ENCODE measurements at regions not wholly inside any gene's neighbourhood (a gene's known extent, or its start where the extent isn't known, plus 50 kb on each side); places are given as distances from the start of the nearest gene placed in this dataset.
A peak's percentile ranks its signal among the peaks of the same experiment; 100 is the strongest.

DNA sequence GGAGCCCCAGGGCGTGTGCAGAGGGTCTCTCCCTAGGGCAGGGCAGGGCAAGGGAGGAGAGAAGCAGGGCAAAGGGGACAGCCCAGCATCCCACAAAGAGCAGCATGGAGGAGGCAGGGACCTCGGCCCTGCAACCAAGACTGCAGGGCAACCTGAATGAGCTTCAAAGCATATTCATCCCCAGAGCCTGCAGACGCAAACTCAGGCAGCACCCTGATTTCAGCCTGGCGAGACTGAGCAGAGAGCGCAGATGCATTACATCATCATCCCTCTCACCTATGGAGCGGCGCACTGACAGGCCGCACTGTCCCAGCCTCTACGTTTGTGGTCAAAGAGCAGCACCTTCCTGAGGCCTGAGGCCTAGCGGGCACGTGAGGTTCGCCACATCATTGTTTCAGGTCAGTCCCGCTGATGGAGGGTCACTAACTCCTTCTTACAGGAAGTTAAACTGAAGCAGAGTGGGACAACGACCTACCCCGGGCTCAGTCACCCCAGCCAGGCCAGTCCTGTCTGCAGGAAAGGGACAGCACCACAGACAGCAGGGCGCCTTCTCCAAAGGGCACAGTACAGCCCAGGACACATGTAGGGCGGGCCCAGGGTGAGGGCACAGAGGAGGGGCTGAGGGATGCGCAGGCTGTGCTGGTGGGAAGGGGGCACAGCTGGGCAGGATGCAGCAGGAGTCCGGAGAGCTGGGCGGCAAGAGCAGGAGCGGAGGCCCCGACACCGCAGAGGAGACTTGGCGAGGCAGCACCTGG lies 67.2 kb upstream of the RAB6C start:
- no peak for FAIRE-seq
- intact Hi-C loops (cut with micrococcal nuclease; ENCODE audit: unreplicated experiment) = no loop called here

More for the DNA sequence above, 67.2 kb upstream of the RAB6C start:
- H3K27me3 ChIP-seq (ENCODE audit: control insufficient read depth in 1 of 2, insufficient read depth in 2 of 2, low read length in 2 of 2) = peaks cover 5 to 75% of the 10 kb centered on the region in 2 experiments; a peak in 3 of 5 replicates
- ChIA-PET POLR2A (no interaction called here), CTCF (ENCODE audit: low intra/inter-chr PET ratio, low total read pairs) (no interaction called here)
- H4K20me1 ChIP-seq (ENCODE audit: insufficient read depth, low read length) = no peaks in the 10 kb centered on the region
- WGBS (ENCODE audit: low lambda C conversion rate) = 43% methylated on average over 23 of the region's 24 CpGs
- no peaks in the 10 kb centered on the region for H3K9me3 ChIP-seq (ENCODE audit: low read length)
- no peak overlapping the region for H3K4me2 ChIP-seq (ENCODE audit: low read depth, low read length)
- no peak overlapping the region for H3K27ac ChIP-seq (ENCODE audit: extremely low read length, insufficient read depth, low read length)
- DNase-seq (ENCODE audit: low spot score) = no peak
- ATAC-seq = no peak
- in situ Hi-C loops (cut with HindIII; ENCODE audit: extremely low pct_ligation_motif_present, low pct_unique_long_range_greater_than_20kb) = no loop called here
- H3K9ac ChIP-seq (ENCODE audit: insufficient read depth, low read depth, low read length) = no peak overlapping the region
- no TSS peak for BruUV-seq (replicated peaks)
- no peak overlapping the region for H3K4me3 ChIP-seq (replicated peaks in 1 of 3; ENCODE audit: insufficient read depth in 1 of 3, low read depth in 2 of 3, low read length in 3 of 3)
- no peaks in the 10 kb centered on the region for H3K4me1 ChIP-seq (ENCODE audit: insufficient read depth, low read length)
- TF ChIP-seq KDM6A (CRISPR knock-in tag; IDR thresholded peaks at IDR 0.05; ENCODE audit: low read depth) (no peak), ZNF337 (CRISPR knock-in tag; IDR thresholded peaks at IDR 0.05; ENCODE audit: borderline replicate concordance, low read depth) (no peak), ATF7 (IDR thresholded peaks at IDR 0.05) (peak; percentile 64), ATF7 (CRISPR knock-in tag; IDR thresholded peaks at IDR 0.05) (no peak), FOXA1 (IDR thresholded peaks at IDR 0.05) (no peak), FOXA1 (CRISPR knock-in tag; IDR thresholded peaks at IDR 0.05) (no peak)
- TF ChIP-seq, protein P1, sequence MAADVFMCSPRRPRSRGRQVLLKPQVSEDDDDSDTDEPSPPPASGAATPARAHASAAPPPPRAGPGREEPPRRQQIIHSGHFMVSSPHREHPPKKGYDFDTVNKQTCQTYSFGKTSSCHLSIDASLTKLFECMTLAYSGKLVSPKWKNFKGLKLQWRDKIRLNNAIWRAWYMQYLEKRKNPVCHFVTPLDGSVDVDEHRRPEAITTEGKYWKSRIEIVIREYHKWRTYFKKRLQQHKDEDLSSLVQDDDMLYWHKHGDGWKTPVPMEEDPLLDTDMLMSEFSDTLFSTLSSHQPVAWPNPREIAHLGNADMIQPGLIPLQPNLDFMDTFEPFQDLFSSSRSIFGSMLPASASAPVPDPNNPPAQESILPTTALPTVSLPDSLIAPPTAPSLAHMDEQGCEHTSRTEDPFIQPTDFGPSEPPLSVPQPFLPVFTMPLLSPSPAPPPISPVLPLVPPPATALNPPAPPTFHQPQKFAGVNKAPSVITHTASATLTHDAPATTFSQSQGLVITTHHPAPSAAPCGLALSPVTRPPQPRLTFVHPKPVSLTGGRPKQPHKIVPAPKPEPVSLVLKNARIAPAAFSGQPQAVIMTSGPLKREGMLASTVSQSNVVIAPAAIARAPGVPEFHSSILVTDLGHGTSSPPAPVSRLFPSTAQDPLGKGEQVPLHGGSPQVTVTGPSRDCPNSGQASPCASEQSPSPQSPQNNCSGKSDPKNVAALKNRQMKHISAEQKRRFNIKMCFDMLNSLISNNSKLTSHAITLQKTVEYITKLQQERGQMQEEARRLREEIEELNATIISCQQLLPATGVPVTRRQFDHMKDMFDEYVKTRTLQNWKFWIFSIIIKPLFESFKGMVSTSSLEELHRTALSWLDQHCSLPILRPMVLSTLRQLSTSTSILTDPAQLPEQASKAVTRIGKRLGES (CRISPR knock-in tag; IDR thresholded peaks at IDR 0.05; ENCODE audit: borderline replicate concordance) = no peak
- no peaks in the 10 kb centered on the region for H3K79me2 ChIP-seq (ENCODE audit: insufficient read depth, low read length)
- H3K36me3 ChIP-seq (replicated peaks in 1 of 2; ENCODE audit: control insufficient read depth in 1 of 2, insufficient read depth in 2 of 2, low read length in 2 of 2) = no peaks in the 10 kb centered on the region
- H2AFZ ChIP-seq (ENCODE audit: low read length) = no peak overlapping the region
